Thyroid gland (tissue), 4 donors: ENCODE measurements at regions not wholly inside any gene's neighbourhood (a gene's known extent, or its start where the extent isn't known, plus 50 kb on each side); places are given as distances from the start of the nearest gene placed in this dataset.

Source experiments
- CTCF ChIP-seq, 6 experiments: fragments of 200-600 bp in 3 of 6; fragments of 450-650 bp in 3 of 6; sonication (generic) in 3 of 6; IDR thresholded peaks; one replicate each; pipeline ENCODE4 v1.5.1; 2016 to 2019; ENCODE audit warnings: antibody characterized with exemption in 6 of 6, mild to moderate bottlenecking in 2 of 6, inconsistent platforms in 1 of 6, moderate library complexity in 1 of 6
- POLR2A ChIP-seq, 2 donors: fragments of 450-650 bp; IDR thresholded peaks; one replicate each; pipeline ENCODE4 v1.6.1; 2017; ENCODE audit warnings: antibody characterized with exemption in 2 of 2, mild to moderate bottlenecking in 2 of 2, moderate library complexity in 1 of 2

- TF ChIP-seq CTCF (IDR thresholded peaks at IDR 0.05) (no peak), POLR2A (IDR thresholded peaks at IDR 0.05) (no peak)
Observed at GRCh38 chr12:125198652-125199051, 133.4 kb downstream of the AACS start.
